SK-N-MC (cell line): ENCODE measurements at regions not wholly inside any gene's neighbourhood (a gene's known extent, or its start where the extent isn't known, plus 50 kb on each side); places are given as distances from the start of the nearest gene placed in this dataset.

Experiments
- EZH2 ChIP-seq: fragments of 200-600 bp; sonication (generic); IDR thresholded peaks from one replicate; pipeline ENCODE4 v1.6.1; 2017; ENCODE audit warnings: antibody characterized with exemption
- FOXP2 ChIP-seq: optimal IDR thresholded peaks from 2 replicates; pipeline ENCODE3; 2011; ENCODE audit warnings: mild to moderate bottlenecking, moderate library complexity; ENCODE audit not compliant: insufficient read depth; ENCODE audit errors: extremely low read length, control extremely low read depth
- POLR2AphosphoS5 ChIP-seq: IDR thresholded peaks from 2 replicates; pipeline ENCODE4 v1.6.1; 2012; ENCODE audit warnings: mild to moderate bottlenecking, low read depth, low read length, borderline replicate concordance

DNA sequence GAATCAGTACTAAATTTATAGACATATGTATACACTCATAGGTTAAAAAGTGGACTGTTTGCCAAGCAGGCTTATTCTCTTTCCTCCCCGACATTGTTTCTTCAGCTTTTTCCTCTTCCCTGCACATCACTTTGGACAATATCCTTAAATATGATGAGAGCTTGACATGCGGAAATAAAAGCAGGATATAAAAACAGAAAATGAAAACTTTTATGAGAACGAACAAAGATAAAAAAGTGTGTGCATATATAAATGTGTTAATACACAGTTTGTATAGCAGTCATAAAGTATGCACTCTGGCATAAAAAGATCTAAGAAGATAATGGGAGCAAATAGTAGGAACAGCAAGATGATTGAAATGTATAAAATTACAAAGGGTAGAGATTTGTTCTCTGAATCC lies 86.4 kb upstream of the IFNE start:
- TF ChIP-seq EZH2 (no peak), POLR2AphosphoS5 (no peak), FOXP2 (no peak)
